Vagina (tissue), 2 donors: ENCODE measurements at regions not wholly inside any gene's neighbourhood (a gene's known extent, or its start where the extent isn't known, plus 50 kb on each side); places are given as distances from the start of the nearest gene placed in this dataset.

Experiments used
- DNase-seq, 2 donors: peaks; one replicate each; pipeline ENCODE4 v3.0.0-alpha.2; 2017; ENCODE audit errors: extremely low spot score in 2 of 2
- H3K27ac ChIP-seq: fragments of 200-600 bp; sonication (generic); one replicate; pipeline ENCODE4 v1.5.1; 2019
- H3K27me3 ChIP-seq: fragments of 200-600 bp; sonication (generic); one replicate; pipeline ENCODE4 v1.5.1; 2019
- H3K36me3 ChIP-seq, 2 donors: fragments of 200-600 bp; sonication (generic); one replicate each; pipeline ENCODE4 v1.5.1; 2017 to 2019
- H3K4me1 ChIP-seq: fragments of 200-600 bp; sonication (generic); one replicate; pipeline ENCODE4 v1.5.1; 2019
- H3K4me3 ChIP-seq, 2 donors: fragments of 200-600 bp; sonication (generic); 1 replicate in 1 of 2; 2 replicates in 1 of 2; pipeline ENCODE4 v1.5.1; 2016 to 2019
- H3K9me3 ChIP-seq: fragments of 200-600 bp; sonication (generic); one replicate; pipeline ENCODE4 v1.5.1; 2019
- CTCF ChIP-seq, 3 experiments: fragments of 450-650 bp in 2 of 3; fragments of 200-600 bp in 1 of 3; sonication (generic) in 1 of 3; IDR thresholded peaks; one replicate each; pipeline ENCODE4 v1.5.1; 2017 to 2019; ENCODE audit warnings: antibody characterized with exemption in 3 of 3, mild to moderate bottlenecking in 2 of 3, moderate library complexity in 2 of 3
- POLR2A ChIP-seq, 2 donors: fragments of 450-650 bp; IDR thresholded peaks; one replicate each; pipeline ENCODE4 v1.6.1; 2017; ENCODE audit warnings: antibody characterized with exemption in 2 of 2, mild to moderate bottlenecking in 2 of 2, moderate library complexity in 2 of 2
- POLR2AphosphoS5 ChIP-seq, 2 donors: sonication (generic); formaldehyde crosslinking; IDR thresholded peaks; one replicate each; pipeline ENCODE4 v1.9.0; 2017; ENCODE audit warnings: antibody characterized with exemption in 2 of 2, mild to moderate bottlenecking in 2 of 2, low read depth in 1 of 2; ENCODE audit not compliant: insufficient read depth in 1 of 2
- intact Hi-C: fragments of 100-400 bp; cut with DNase I; formaldehyde crosslinking; loops from one replicate; pipeline ENCODE4 v1.15.1; 2023

- no peak overlapping the region for H3K4me3 ChIP-seq
- H3K27me3 ChIP-seq: no peaks in the 10 kb centered on the region
- intact Hi-C loops: no loop called here
- DNase-seq: no peak
- H3K9me3 ChIP-seq: no peaks in the 10 kb centered on the region
- no peaks in the 10 kb centered on the region for H3K4me1 ChIP-seq
- no peak for TF ChIP-seq CTCF (IDR thresholded peaks at IDR 0.05)
- TF ChIP-seq POLR2A (IDR thresholded peaks at IDR 0.05): no peak
- no peak for TF ChIP-seq POLR2AphosphoS5 (IDR thresholded peaks at IDR 0.05; ENCODE audit: insufficient read depth in 1 of 2, low read depth in 1 of 2)
- no peaks in the 10 kb centered on the region for H3K36me3 ChIP-seq
- H3K27ac ChIP-seq: no peak overlapping the region
Observed at GRCh38 chr5:101829255-101829654, 466.8 kb downstream of the SLCO4C1 start.

- Histone ChIP-seq H3K9me3 (no peaks in the 10 kb centered on the region), H3K4me3 (no peak overlapping the region), H3K4me1 (no peaks in the 10 kb centered on the region), H3K27ac (no peak overlapping the region), H3K27me3 (no peaks in the 10 kb centered on the region), H3K36me3 (no peaks in the 10 kb centered on the region)
- intact Hi-C loops: no loop called here
- TF ChIP-seq POLR2A (IDR thresholded peaks at IDR 0.05) (no peak), CTCF (IDR thresholded peaks at IDR 0.05) (no peak), POLR2AphosphoS5 (IDR thresholded peaks at IDR 0.05; ENCODE audit: insufficient read depth in 1 of 2, low read depth in 1 of 2) (no peak)
- DNase-seq: no peak
Observed at GRCh38 chr5:101811466-101811865, 484.6 kb downstream of the SLCO4C1 start.

GRCh38 chr5:101806410-101806809, 489.7 kb downstream of the SLCO4C1 start:
- H3K36me3 ChIP-seq: no peaks in the 10 kb centered on the region
- no peaks in the 10 kb centered on the region for H3K27me3 ChIP-seq
- H3K4me1 ChIP-seq: no peaks in the 10 kb centered on the region
- intact Hi-C loops: no loop called here
- H3K27ac ChIP-seq: no peak overlapping the region
- no peak for DNase-seq
- TF ChIP-seq POLR2AphosphoS5 (IDR thresholded peaks at IDR 0.05; ENCODE audit: insufficient read depth in 1 of 2, low read depth in 1 of 2) (no peak), CTCF (IDR thresholded peaks at IDR 0.05) (no peak), POLR2A (IDR thresholded peaks at IDR 0.05) (no peak)
- H3K9me3 ChIP-seq: no peaks in the 10 kb centered on the region
- H3K4me3 ChIP-seq: no peak overlapping the region

GRCh38 chr5:101796427-101796826, 499.7 kb downstream of the SLCO4C1 start:
- no peaks in the 10 kb centered on the region for H3K27me3 ChIP-seq
- H3K36me3 ChIP-seq: no peaks in the 10 kb centered on the region
- DNase-seq: no peak
- H3K4me1 ChIP-seq: no peaks in the 10 kb centered on the region
- H3K4me3 ChIP-seq: no peak overlapping the region
- TF ChIP-seq POLR2AphosphoS5 (IDR thresholded peaks at IDR 0.05; ENCODE audit: insufficient read depth in 1 of 2, low read depth in 1 of 2) (no peak), POLR2A (IDR thresholded peaks at IDR 0.05) (no peak), CTCF (IDR thresholded peaks at IDR 0.05) (no peak)
- intact Hi-C loops: no loop called here
- no peak overlapping the region for H3K27ac ChIP-seq
- H3K9me3 ChIP-seq: no peaks in the 10 kb centered on the region

- TF ChIP-seq CTCF (IDR thresholded peaks at IDR 0.05) (no peak), POLR2A (IDR thresholded peaks at IDR 0.05) (no peak), POLR2AphosphoS5 (IDR thresholded peaks at IDR 0.05; ENCODE audit: insufficient read depth in 1 of 2, low read depth in 1 of 2) (no peak)
Observed at GRCh38 chr5:101788797-101789196, 507.3 kb downstream of the SLCO4C1 start.

More at GRCh38 chr5:101788797-101789196, 507.3 kb downstream of the SLCO4C1 start:
- Histone ChIP-seq H3K27ac (no peak overlapping the region), H3K9me3 (no peaks in the 10 kb centered on the region), H3K36me3 (no peaks in the 10 kb centered on the region), H3K4me3 (no peak overlapping the region), H3K27me3 (no peaks in the 10 kb centered on the region), H3K4me1 (no peaks in the 10 kb centered on the region)
- DNase-seq: no peak
- intact Hi-C loops: no loop called here
